ENCODE measurements at regions not wholly inside any gene's neighbourhood (a gene's known extent, or its start where the extent isn't known, plus 50 kb on each side); places are given as distances from the start of the nearest gene placed in this dataset.

DNA sequence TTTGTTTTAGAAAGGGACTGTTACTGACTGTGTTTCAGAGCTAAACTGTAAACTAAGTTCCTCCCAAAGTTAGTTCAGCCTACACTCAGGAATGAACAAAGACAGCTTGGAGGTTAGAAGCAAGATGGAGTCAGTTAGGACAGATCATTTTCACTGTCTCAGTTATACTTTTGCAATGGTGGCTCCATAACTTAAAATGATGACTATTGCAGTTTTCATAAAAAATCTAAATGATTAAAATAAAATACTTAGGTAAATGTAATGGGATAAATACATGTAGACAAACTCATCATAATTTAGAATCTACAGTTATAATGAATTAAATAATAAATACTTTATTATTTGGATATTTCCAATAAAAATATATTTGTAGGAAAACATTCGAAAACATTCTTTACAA, 590.6 kb downstream of the EPHA7 start:
- peak; percentile 49 for FAIRE-seq
- TF ChIP-seq, protein P1, sequence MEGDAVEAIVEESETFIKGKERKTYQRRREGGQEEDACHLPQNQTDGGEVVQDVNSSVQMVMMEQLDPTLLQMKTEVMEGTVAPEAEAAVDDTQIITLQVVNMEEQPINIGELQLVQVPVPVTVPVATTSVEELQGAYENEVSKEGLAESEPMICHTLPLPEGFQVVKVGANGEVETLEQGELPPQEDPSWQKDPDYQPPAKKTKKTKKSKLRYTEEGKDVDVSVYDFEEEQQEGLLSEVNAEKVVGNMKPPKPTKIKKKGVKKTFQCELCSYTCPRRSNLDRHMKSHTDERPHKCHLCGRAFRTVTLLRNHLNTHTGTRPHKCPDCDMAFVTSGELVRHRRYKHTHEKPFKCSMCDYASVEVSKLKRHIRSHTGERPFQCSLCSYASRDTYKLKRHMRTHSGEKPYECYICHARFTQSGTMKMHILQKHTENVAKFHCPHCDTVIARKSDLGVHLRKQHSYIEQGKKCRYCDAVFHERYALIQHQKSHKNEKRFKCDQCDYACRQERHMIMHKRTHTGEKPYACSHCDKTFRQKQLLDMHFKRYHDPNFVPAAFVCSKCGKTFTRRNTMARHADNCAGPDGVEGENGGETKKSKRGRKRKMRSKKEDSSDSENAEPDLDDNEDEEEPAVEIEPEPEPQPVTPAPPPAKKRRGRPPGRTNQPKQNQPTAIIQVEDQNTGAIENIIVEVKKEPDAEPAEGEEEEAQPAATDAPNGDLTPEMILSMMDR (IDR thresholded peaks at IDR 0.05): no peak
- ATAC-seq: no peak
- H3K4me3 ChIP-seq: no peak overlapping the region
- no peaks in the 10 kb centered on the region for H3K27me3 ChIP-seq
- DNase-seq: no peak
- no peaks in the 10 kb centered on the region for H3K4me1 ChIP-seq
- H3K9me3 ChIP-seq: no peaks in the 10 kb centered on the region
- no peak overlapping the region for H3K27ac ChIP-seq
- 81 to 92% methylated on average over 1 of the region's 1 CpG for WGBS, 2 donors
- intact Hi-C loops (cut with DNase I): no loop called here
- H3K36me3 ChIP-seq: no peaks in the 10 kb centered on the region

GRCh38 chr6:92827104-92827503, 592.3 kb downstream of the EPHA7 start:
- intact Hi-C loops (cut with DNase I): no loop called here
- Histone ChIP-seq H3K27ac (no peak overlapping the region), H3K27me3 (no peaks in the 10 kb centered on the region), H3K4me3 (no peak overlapping the region), H3K36me3 (no peaks in the 10 kb centered on the region), H3K4me1 (no peaks in the 10 kb centered on the region), H3K9me3 (no peaks in the 10 kb centered on the region)
- DNase-seq (no peak), FAIRE-seq (no peak), ATAC-seq (no peak)
- WGBS, 2 donors: 51 to 59% methylated on average over 2 of the region's 2 CpGs
- TF ChIP-seq, protein P1 (IDR thresholded peaks at IDR 0.05): no peak

- TF ChIP-seq, protein P1 (IDR thresholded peaks at IDR 0.05): no peak
Observed at GRCh38 chr6:92826633-92827032, 592.7 kb downstream of the EPHA7 start.

DNA sequence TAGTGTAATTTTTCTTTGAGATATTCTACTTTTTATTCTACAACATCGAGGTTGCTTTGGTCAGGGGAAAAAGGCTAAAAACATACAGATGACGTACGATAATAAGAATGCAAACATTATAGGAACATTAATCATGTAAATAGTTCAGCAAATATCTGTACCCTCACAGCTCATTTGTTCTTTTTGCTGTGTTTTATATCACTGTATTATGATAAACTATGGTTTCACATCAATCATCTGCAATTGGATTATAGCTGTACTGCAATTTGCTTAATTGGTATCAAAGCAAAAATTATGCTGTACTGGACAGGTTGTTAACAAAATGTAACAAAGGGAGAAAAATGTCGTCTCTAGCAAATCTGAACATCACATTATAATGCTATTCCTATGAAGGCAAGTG, 597.1 kb downstream of the EPHA7 start:
- 19 to 23% methylated on average over 4 of the region's 4 CpGs for WGBS, 2 donors
- Histone ChIP-seq H3K4me1 (no peaks in the 10 kb centered on the region), H3K36me3 (no peaks in the 10 kb centered on the region), H3K9me3 (no peaks in the 10 kb centered on the region), H3K4me3 (no peak overlapping the region), H3K27me3 (no peaks in the 10 kb centered on the region), H3K27ac (no peak overlapping the region)
- DNase-seq (no peak), ATAC-seq (no peak), FAIRE-seq (no peak)
- TF ChIP-seq, protein P1 (IDR thresholded peaks at IDR 0.05): no peak
- intact Hi-C loops (cut with DNase I): no loop called here

More at GRCh38 chr6:92826633-92827032, 592.7 kb downstream of the EPHA7 start:
- ATAC-seq (no peak), FAIRE-seq (no peak), DNase-seq (no peak)
- Histone ChIP-seq H3K9me3 (no peaks in the 10 kb centered on the region), H3K4me3 (no peak overlapping the region), H3K27me3 (no peaks in the 10 kb centered on the region), H3K36me3 (no peaks in the 10 kb centered on the region), H3K27ac (no peak overlapping the region), H3K4me1 (no peaks in the 10 kb centered on the region)
- 44 to 54% methylated on average over 5 of the region's 5 CpGs for WGBS, 2 donors
- intact Hi-C loops (cut with DNase I): no loop called here

GRCh38 chr6:92820601-92821000, 598.8 kb downstream of the EPHA7 start:
- TF ChIP-seq, protein P1 (IDR thresholded peaks at IDR 0.05): no peak
- no peaks in the 10 kb centered on the region for H3K9me3 ChIP-seq
- DNase-seq (no peak), FAIRE-seq (no peak), ATAC-seq (no peak)
- no peaks in the 10 kb centered on the region for H3K27me3 ChIP-seq
- H3K4me1 ChIP-seq: no peaks in the 10 kb centered on the region
- intact Hi-C loops (cut with DNase I): no loop called here
- H3K36me3 ChIP-seq: no peaks in the 10 kb centered on the region
- no peak overlapping the region for H3K27ac ChIP-seq
- no peak overlapping the region for H3K4me3 ChIP-seq
- WGBS, 2 donors: 56 to 61% methylated on average over 6 of the region's 6 CpGs
